ENCODE measurements at regions not wholly inside any gene's neighbourhood (a gene's known extent, or its start where the extent isn't known, plus 50 kb on each side); places are given as distances from the start of the nearest gene placed in this dataset.

DNA sequence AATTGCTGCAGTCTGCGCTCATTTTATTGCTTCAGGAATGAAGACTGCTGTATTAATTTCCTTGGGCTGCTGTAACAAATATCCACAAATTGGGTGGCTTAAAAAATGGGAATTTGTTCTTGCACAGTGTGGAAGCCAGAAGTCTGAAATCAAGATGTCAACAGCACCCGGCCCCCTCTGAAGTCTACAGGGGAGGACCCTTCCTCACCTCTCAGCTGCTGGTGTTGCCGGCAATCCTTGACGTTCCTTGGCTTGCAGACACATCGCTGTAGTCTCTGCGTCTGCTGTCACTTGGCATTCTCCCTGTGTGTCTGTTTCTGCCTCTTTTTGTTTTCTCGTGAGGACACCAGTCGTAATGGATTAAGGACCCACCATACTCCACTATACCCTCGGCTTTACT, 166.2 kb downstream of the PTPN20 start:
- DNase-seq = no peak
- peaks cover 17% of the 10 kb centered on the region for H3F3A ChIP-seq (ENCODE audit: insufficient read depth, low read length)
- no peak overlapping the region for H2AFZ ChIP-seq (ENCODE audit: low read length)
- H3K9me3 ChIP-seq (replicated peaks; ENCODE audit: insufficient read depth, low read length) = no peaks in the 10 kb centered on the region
- no peaks in the 10 kb centered on the region for H3K36me3 ChIP-seq (replicated peaks; ENCODE audit: insufficient read depth, low read length)
- no peak overlapping the region for H3K4me3 ChIP-seq (ENCODE audit: low read length)
- no peak overlapping the region for H3K4me2 ChIP-seq (ENCODE audit: low read depth, low read length)
- no peaks in the 10 kb centered on the region for H3K79me2 ChIP-seq (ENCODE audit: low read length)
- H3K27me3 ChIP-seq (replicated peaks; ENCODE audit: insufficient read depth, low read length) = no peaks in the 10 kb centered on the region
- H4K20me1 ChIP-seq (ENCODE audit: insufficient read depth, low read length) = no peaks in the 10 kb centered on the region
- H3K27ac ChIP-seq (ENCODE audit: low read length) = no peak overlapping the region
- peaks cover 28% of the 10 kb centered on the region for H3K4me1 ChIP-seq (ENCODE audit: low read length)
- TF ChIP-seq EZH2 (optimal IDR thresholded peaks at IDR 0.05; ENCODE audit: low read depth, low read length) (no peak), EZH2phosphoT487 (IDR thresholded peaks at IDR 0.05; ENCODE audit: low read length) (no peak)
- TF ChIP-seq, protein P1, sequence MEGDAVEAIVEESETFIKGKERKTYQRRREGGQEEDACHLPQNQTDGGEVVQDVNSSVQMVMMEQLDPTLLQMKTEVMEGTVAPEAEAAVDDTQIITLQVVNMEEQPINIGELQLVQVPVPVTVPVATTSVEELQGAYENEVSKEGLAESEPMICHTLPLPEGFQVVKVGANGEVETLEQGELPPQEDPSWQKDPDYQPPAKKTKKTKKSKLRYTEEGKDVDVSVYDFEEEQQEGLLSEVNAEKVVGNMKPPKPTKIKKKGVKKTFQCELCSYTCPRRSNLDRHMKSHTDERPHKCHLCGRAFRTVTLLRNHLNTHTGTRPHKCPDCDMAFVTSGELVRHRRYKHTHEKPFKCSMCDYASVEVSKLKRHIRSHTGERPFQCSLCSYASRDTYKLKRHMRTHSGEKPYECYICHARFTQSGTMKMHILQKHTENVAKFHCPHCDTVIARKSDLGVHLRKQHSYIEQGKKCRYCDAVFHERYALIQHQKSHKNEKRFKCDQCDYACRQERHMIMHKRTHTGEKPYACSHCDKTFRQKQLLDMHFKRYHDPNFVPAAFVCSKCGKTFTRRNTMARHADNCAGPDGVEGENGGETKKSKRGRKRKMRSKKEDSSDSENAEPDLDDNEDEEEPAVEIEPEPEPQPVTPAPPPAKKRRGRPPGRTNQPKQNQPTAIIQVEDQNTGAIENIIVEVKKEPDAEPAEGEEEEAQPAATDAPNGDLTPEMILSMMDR (IDR thresholded peaks at IDR 0.05; ENCODE audit: low read length) = no peak
- H3K9me2 ChIP-seq (replicated peaks; ENCODE audit: insufficient read depth, low read length) = no peaks in the 10 kb centered on the region
- H3K9ac ChIP-seq (ENCODE audit: low read length) = no peak overlapping the region

DNA sequence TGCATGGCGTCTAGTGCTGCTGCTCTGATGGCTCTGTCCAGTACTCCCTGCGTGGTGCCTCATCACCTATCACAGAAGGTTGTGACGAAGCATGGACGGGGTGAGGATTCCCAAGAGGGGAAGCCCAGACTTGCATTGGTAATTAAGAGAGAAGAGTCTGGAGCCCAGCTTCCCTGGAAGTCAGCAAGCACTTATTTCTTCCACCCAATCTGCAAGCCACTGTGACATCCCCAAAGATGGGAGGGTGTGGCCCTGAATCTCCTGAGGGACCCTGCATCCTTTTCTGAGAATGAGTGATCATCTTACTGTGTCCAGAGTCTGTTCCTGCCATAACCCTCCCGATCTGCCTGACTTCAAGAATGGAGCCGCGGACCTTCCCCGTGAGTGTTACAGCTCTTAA, 166.7 kb downstream of the PTPN20 start:
- TF ChIP-seq EZH2 (optimal IDR thresholded peaks at IDR 0.05; ENCODE audit: low read depth, low read length) (no peak), EZH2phosphoT487 (IDR thresholded peaks at IDR 0.05; ENCODE audit: low read length) (no peak)
- TF ChIP-seq, protein P1 (IDR thresholded peaks at IDR 0.05; ENCODE audit: low read length) = no peak
- no peaks in the 10 kb centered on the region for H3K9me3 ChIP-seq (replicated peaks; ENCODE audit: insufficient read depth, low read length)
- no peaks in the 10 kb centered on the region for H4K20me1 ChIP-seq (ENCODE audit: insufficient read depth, low read length)
- H3K4me2 ChIP-seq (ENCODE audit: low read depth, low read length) = no peak overlapping the region
- H3K79me2 ChIP-seq (ENCODE audit: low read length) = no peaks in the 10 kb centered on the region
- H3K36me3 ChIP-seq (replicated peaks; ENCODE audit: insufficient read depth, low read length) = no peaks in the 10 kb centered on the region
- H3K4me3 ChIP-seq (ENCODE audit: low read length) = no peak overlapping the region
- DNase-seq = no peak
- no peak overlapping the region for H3K27ac ChIP-seq (ENCODE audit: low read length)
- H3K4me1 ChIP-seq (ENCODE audit: low read length) = peaks cover 28% of the 10 kb centered on the region
- H3F3A ChIP-seq (ENCODE audit: insufficient read depth, low read length) = peaks cover 17% of the 10 kb centered on the region
- H3K9me2 ChIP-seq (replicated peaks; ENCODE audit: insufficient read depth, low read length) = no peaks in the 10 kb centered on the region
- no peak overlapping the region for H3K9ac ChIP-seq (ENCODE audit: low read length)
- no peaks in the 10 kb centered on the region for H3K27me3 ChIP-seq (replicated peaks; ENCODE audit: insufficient read depth, low read length)
- no peak overlapping the region for H2AFZ ChIP-seq (ENCODE audit: low read length)

- no peak for TF ChIP-seq EZH2phosphoT487 (IDR thresholded peaks at IDR 0.05; ENCODE audit: low read length)
- TF ChIP-seq EZH2 (optimal IDR thresholded peaks at IDR 0.05; ENCODE audit: low read depth, low read length) = no peak
- H3K36me3 ChIP-seq (replicated peaks; ENCODE audit: insufficient read depth, low read length) = no peaks in the 10 kb centered on the region
- no peaks in the 10 kb centered on the region for H3K79me2 ChIP-seq (ENCODE audit: low read length)
- H3F3A ChIP-seq (ENCODE audit: insufficient read depth, low read length) = peaks cover 17% of the 10 kb centered on the region
- H3K9me3 ChIP-seq (replicated peaks; ENCODE audit: insufficient read depth, low read length) = no peaks in the 10 kb centered on the region
- H4K20me1 ChIP-seq (ENCODE audit: insufficient read depth, low read length) = no peaks in the 10 kb centered on the region
- no peaks in the 10 kb centered on the region for H3K9me2 ChIP-seq (replicated peaks; ENCODE audit: insufficient read depth, low read length)
- peak overlapping the region; percentile 47 for H2AFZ ChIP-seq (ENCODE audit: low read length)
- H3K27me3 ChIP-seq (replicated peaks; ENCODE audit: insufficient read depth, low read length) = no peaks in the 10 kb centered on the region
- no peak for DNase-seq
- peaks cover 28% of the 10 kb centered on the region for H3K4me1 ChIP-seq (ENCODE audit: low read length)
- 0 out of 2 replicates have a peak overlapping the region, but pooled peaks have one; percentile 6 for H3K4me3 ChIP-seq (ENCODE audit: low read length)
- H3K27ac ChIP-seq (ENCODE audit: low read length) = peak overlapping the region; percentile 65
- H3K4me2 ChIP-seq (ENCODE audit: low read depth, low read length) = peak overlapping the region; percentile 51
- no peak overlapping the region for H3K9ac ChIP-seq (ENCODE audit: low read length)
Measured at GRCh38 chr10:47078393-47079203, 167.4 kb downstream of the PTPN20 start.

- H3K36me3 ChIP-seq (replicated peaks; ENCODE audit: insufficient read depth, low read length) = no peaks in the 10 kb centered on the region
- peak overlapping the region; percentile 51 for H3K4me2 ChIP-seq (ENCODE audit: low read depth, low read length)
- H3K27ac ChIP-seq (ENCODE audit: low read length) = peak overlapping the region; percentile 65; the same call in 1 of the 2 replicates
- no peaks in the 10 kb centered on the region for H3K27me3 ChIP-seq (replicated peaks; ENCODE audit: insufficient read depth, low read length)
- H3F3A ChIP-seq (ENCODE audit: insufficient read depth, low read length) = peaks cover 17% of the 10 kb centered on the region
- peaks cover 28% of the 10 kb centered on the region for H3K4me1 ChIP-seq (ENCODE audit: low read length)
- no peaks in the 10 kb centered on the region for H3K79me2 ChIP-seq (ENCODE audit: low read length)
- H3K9me3 ChIP-seq (replicated peaks; ENCODE audit: insufficient read depth, low read length) = no peaks in the 10 kb centered on the region
- H3K9ac ChIP-seq (ENCODE audit: low read length) = no peak overlapping the region
- H2AFZ ChIP-seq (ENCODE audit: low read length) = peak overlapping the region; percentile 47; the same call in 1 of the 2 replicates
- H3K4me3 ChIP-seq (ENCODE audit: low read length) = 0 out of 2 replicates have a peak overlapping the region, but pooled peaks have one; percentile 6
- no peaks in the 10 kb centered on the region for H3K9me2 ChIP-seq (replicated peaks; ENCODE audit: insufficient read depth, low read length)
- peak; percentile 88 for DNase-seq
- no peak for TF ChIP-seq EZH2 (optimal IDR thresholded peaks at IDR 0.05; ENCODE audit: low read depth, low read length)
- TF ChIP-seq EZH2phosphoT487 (IDR thresholded peaks at IDR 0.05; ENCODE audit: low read length) = no peak
- TF ChIP-seq, protein P1 (IDR thresholded peaks at IDR 0.05; ENCODE audit: low read length) = no peak
- H4K20me1 ChIP-seq (ENCODE audit: insufficient read depth, low read length) = no peaks in the 10 kb centered on the region
Measured at GRCh38 chr10:47079204-47079580, 168.0 kb downstream of the PTPN20 start.
